ENCODE measurements at regions not wholly inside any gene's neighbourhood (a gene's known extent, or its start where the extent isn't known, plus 50 kb on each side); places are given as distances from the start of the nearest gene placed in this dataset.

DNA sequence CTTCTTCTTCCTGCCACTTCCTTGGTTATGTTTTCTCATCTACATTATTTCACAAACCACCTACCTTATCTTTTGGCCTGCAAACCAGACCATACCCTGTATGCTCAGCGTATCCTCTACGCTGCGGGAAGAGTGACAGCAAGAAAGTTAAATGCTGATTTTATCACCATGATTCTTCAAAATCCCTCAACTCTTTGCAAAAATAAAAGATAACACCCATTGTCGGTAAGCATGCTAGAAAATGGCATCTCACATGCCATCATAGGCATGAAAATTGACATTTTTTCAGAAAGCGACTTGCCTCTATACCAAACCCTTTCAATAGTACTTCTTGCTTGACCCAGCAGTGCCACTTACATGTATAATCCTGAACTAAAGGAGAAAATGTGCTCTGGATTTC is 102.0 kb downstream of the HPGD start:
- no peak overlapping the region for H4K91ac ChIP-seq (ENCODE audit: low read depth, low read length, poor library complexity)
- no peak for DNase-seq (ENCODE audit: low spot score)
- H3K27ac ChIP-seq (replicated peaks; ENCODE audit: low read length) = no peak overlapping the region
- H3K14ac ChIP-seq (ENCODE audit: low read length) = no peak overlapping the region
- H2AK5ac ChIP-seq (ENCODE audit: low read depth, low read length) = no peak overlapping the region
- no peak overlapping the region for H4K8ac ChIP-seq (ENCODE audit: low read depth, low read length)
- no peak overlapping the region for H3K4ac ChIP-seq (ENCODE audit: low read length)
- H3K9ac ChIP-seq (ENCODE audit: low read depth, low read length, poor library complexity) = no peak overlapping the region
- no peak overlapping the region for H3K23ac ChIP-seq (ENCODE audit: low read depth, low read length, poor library complexity)
- H3K4me2 ChIP-seq (ENCODE audit: insufficient read depth, low read length, poor library complexity, severe bottlenecking) = no peak overlapping the region
- WGBS, 2 donors (ENCODE audit: extremely low coverage in 2 of 2, insufficient read length in 2 of 2, insufficient replicate concordance in 1 of 2) = no CpG with 5 or more reads among the region's 5 CpGs
- no peaks in the 10 kb centered on the region for H3K9me3 ChIP-seq (replicated peaks in 1 of 2; ENCODE audit: control insufficient read depth in 2 of 2, insufficient read depth in 1 of 2, low read depth in 1 of 2, low read length in 2 of 2)
- no peaks in the 10 kb centered on the region for H3K4me1 ChIP-seq (ENCODE audit: control insufficient read depth in 2 of 2, insufficient read depth in 1 of 2, low read depth in 1 of 2, low read length in 2 of 2)
- H2BK12ac ChIP-seq (ENCODE audit: low read length) = no peak overlapping the region
- no peak overlapping the region for H2BK120ac ChIP-seq (ENCODE audit: low read depth, low read length)
- no peak overlapping the region for H2AFZ ChIP-seq (ENCODE audit: low read length)
- H3K4me3 ChIP-seq (ENCODE audit: low read length in 2 of 2) = no peak overlapping the region
- no peak overlapping the region for H2BK5ac ChIP-seq (ENCODE audit: low read length)
- no peaks in the 10 kb centered on the region for H3K79me1 ChIP-seq (ENCODE audit: low read depth, low read length)
- H3K27me3 ChIP-seq (ENCODE audit: control insufficient read depth in 3 of 3, insufficient read depth in 3 of 3, low read depth in 1 of 3, low read length in 3 of 3) = no peaks in the 10 kb centered on the region
- no peak overlapping the region for H3K18ac ChIP-seq (ENCODE audit: low read length)
- H3K36me3 ChIP-seq (replicated peaks in 1 of 2; ENCODE audit: control insufficient read depth in 2 of 2, insufficient read depth in 2 of 2, low read length in 2 of 2) = no peaks in the 10 kb centered on the region
- H2BK15ac ChIP-seq (ENCODE audit: low read length) = no peak overlapping the region

- no peaks in the 10 kb centered on the region for H3K27me3 ChIP-seq (ENCODE audit: control insufficient read depth in 3 of 3, insufficient read depth in 3 of 3, low read depth in 1 of 3, low read length in 3 of 3)
- DNase-seq (ENCODE audit: low spot score) = no peak
- no peak overlapping the region for H2BK5ac ChIP-seq (ENCODE audit: low read length)
- H2BK15ac ChIP-seq (ENCODE audit: low read length) = no peak overlapping the region
- no peak overlapping the region for H2AFZ ChIP-seq (ENCODE audit: low read length)
- H3K14ac ChIP-seq (ENCODE audit: low read length) = no peak overlapping the region
- no peak overlapping the region for H4K8ac ChIP-seq (ENCODE audit: low read depth, low read length)
- no peak overlapping the region for H3K4me3 ChIP-seq (ENCODE audit: low read length in 2 of 2)
- no peak overlapping the region for H2BK120ac ChIP-seq (ENCODE audit: low read depth, low read length)
- no peak overlapping the region for H3K27ac ChIP-seq (replicated peaks; ENCODE audit: low read length)
- H3K18ac ChIP-seq (ENCODE audit: low read length) = no peak overlapping the region
- no peaks in the 10 kb centered on the region for H3K4me1 ChIP-seq (ENCODE audit: control insufficient read depth in 2 of 2, insufficient read depth in 1 of 2, low read depth in 1 of 2, low read length in 2 of 2)
- H2BK12ac ChIP-seq (ENCODE audit: low read length) = no peak overlapping the region
- H3K36me3 ChIP-seq (replicated peaks in 1 of 2; ENCODE audit: control insufficient read depth in 2 of 2, insufficient read depth in 2 of 2, low read length in 2 of 2) = no peaks in the 10 kb centered on the region
- no peak overlapping the region for H2AK5ac ChIP-seq (ENCODE audit: low read depth, low read length)
- H4K91ac ChIP-seq (ENCODE audit: low read depth, low read length, poor library complexity) = no peak overlapping the region
- H3K4ac ChIP-seq (ENCODE audit: low read length) = no peak overlapping the region
- no peak overlapping the region for H3K9ac ChIP-seq (ENCODE audit: low read depth, low read length, poor library complexity)
- no peak overlapping the region for H3K23ac ChIP-seq (ENCODE audit: low read depth, low read length, poor library complexity)
- no peaks in the 10 kb centered on the region for H3K79me1 ChIP-seq (ENCODE audit: low read depth, low read length)
- no peak overlapping the region for H3K4me2 ChIP-seq (ENCODE audit: insufficient read depth, low read length, poor library complexity, severe bottlenecking)
- WGBS, 2 donors (ENCODE audit: extremely low coverage in 2 of 2, insufficient read length in 2 of 2, insufficient replicate concordance in 1 of 2) = no CpG with 5 or more reads among the region's 4 CpGs
- no peaks in the 10 kb centered on the region for H3K9me3 ChIP-seq (replicated peaks in 1 of 2; ENCODE audit: control insufficient read depth in 2 of 2, insufficient read depth in 1 of 2, low read depth in 1 of 2, low read length in 2 of 2)
Observed at GRCh38 chr4:174418640-174419212, 103.6 kb downstream of the HPGD start.

DNA sequence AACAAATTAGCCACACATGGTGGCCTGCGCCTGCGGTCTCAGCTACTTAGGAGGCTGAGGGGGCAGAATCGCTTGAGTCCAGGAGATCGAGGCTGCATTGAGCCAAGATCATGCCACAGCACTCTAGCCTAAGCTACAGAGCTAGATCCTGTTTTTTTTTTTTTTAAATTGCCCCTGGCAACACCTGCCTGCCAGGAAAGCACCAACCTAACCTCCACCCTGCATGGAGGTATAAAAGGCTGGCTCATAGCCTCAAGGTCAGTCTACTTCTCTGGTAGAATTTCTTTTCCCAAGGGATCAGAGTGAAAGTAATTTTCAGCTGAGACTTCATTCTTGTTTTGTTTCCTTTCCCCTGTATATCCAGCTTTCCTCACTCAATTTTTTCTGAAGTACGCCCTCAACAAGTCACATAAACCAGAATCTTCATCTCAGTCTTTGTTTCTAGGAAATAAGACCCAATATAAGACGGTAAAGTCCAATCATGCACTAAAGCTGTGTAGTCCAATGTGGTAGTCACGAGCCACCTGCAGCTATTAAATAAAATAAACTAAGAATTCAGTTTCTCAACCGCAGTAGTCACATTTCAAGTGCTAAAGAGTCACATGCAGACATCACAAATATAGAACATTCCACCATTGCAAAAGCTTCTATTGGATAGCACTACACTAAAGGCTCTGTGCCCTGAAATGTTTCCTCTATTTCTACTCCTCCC is 113.3 kb downstream of the HPGD start:
- Histone ChIP-seq H3K23ac (ENCODE audit: low read depth, low read length, poor library complexity) (no peak overlapping the region), H3K4me2 (ENCODE audit: insufficient read depth, low read length, poor library complexity, severe bottlenecking) (no peak overlapping the region), H4K8ac (ENCODE audit: low read depth, low read length) (no peak overlapping the region), H2AFZ (ENCODE audit: low read length) (no peak overlapping the region), H3K9ac (ENCODE audit: low read depth, low read length, poor library complexity) (no peak overlapping the region), H3K36me3 (replicated peaks in 1 of 2; ENCODE audit: control insufficient read depth in 2 of 2, insufficient read depth in 2 of 2, low read length in 2 of 2) (no peaks in the 10 kb centered on the region), H3K4ac (ENCODE audit: low read length) (no peak overlapping the region), H4K91ac (ENCODE audit: low read depth, low read length, poor library complexity) (no peak overlapping the region), H3K18ac (ENCODE audit: low read length) (no peak overlapping the region), H3K79me1 (ENCODE audit: low read depth, low read length) (no peaks in the 10 kb centered on the region), H2AK5ac (ENCODE audit: low read depth, low read length) (no peak overlapping the region), H2BK12ac (ENCODE audit: low read length) (no peak overlapping the region), H2BK15ac (ENCODE audit: low read length) (no peak overlapping the region), H3K14ac (ENCODE audit: low read length) (no peak overlapping the region), H3K27ac (replicated peaks; ENCODE audit: low read length) (no peak overlapping the region), H3K4me1 (ENCODE audit: control insufficient read depth in 2 of 2, insufficient read depth in 1 of 2, low read depth in 1 of 2, low read length in 2 of 2) (no peaks in the 10 kb centered on the region), H3K9me3 (replicated peaks in 1 of 2; ENCODE audit: control insufficient read depth in 2 of 2, insufficient read depth in 1 of 2, low read depth in 1 of 2, low read length in 2 of 2) (no peaks in the 10 kb centered on the region), H2BK120ac (ENCODE audit: low read depth, low read length) (no peak overlapping the region), H3K27me3 (ENCODE audit: control insufficient read depth in 3 of 3, insufficient read depth in 3 of 3, low read depth in 1 of 3, low read length in 3 of 3) (no peaks in the 10 kb centered on the region), H3K4me3 (ENCODE audit: low read length in 2 of 2) (no peak overlapping the region), H2BK5ac (ENCODE audit: low read length) (no peak overlapping the region)
- no peak for DNase-seq (ENCODE audit: low spot score)
- WGBS, 2 donors (ENCODE audit: extremely low coverage in 2 of 2, insufficient read length in 2 of 2, insufficient replicate concordance in 1 of 2) = no CpG with 5 or more reads among the region's 8 CpGs

GRCh38 chr4:174406383-174406782 is 115.9 kb downstream of the HPGD start:
- no peak overlapping the region for H3K18ac ChIP-seq (ENCODE audit: low read length)
- no peak overlapping the region for H4K8ac ChIP-seq (ENCODE audit: low read depth, low read length)
- H2BK5ac ChIP-seq (ENCODE audit: low read length) = no peak overlapping the region
- H2AK5ac ChIP-seq (ENCODE audit: low read depth, low read length) = no peak overlapping the region
- no peak overlapping the region for H3K4ac ChIP-seq (ENCODE audit: low read length)
- no peak overlapping the region for H4K91ac ChIP-seq (ENCODE audit: low read depth, low read length, poor library complexity)
- no peaks in the 10 kb centered on the region for H3K9me3 ChIP-seq (replicated peaks in 1 of 2; ENCODE audit: control insufficient read depth in 2 of 2, insufficient read depth in 1 of 2, low read depth in 1 of 2, low read length in 2 of 2)
- WGBS, 2 donors (ENCODE audit: extremely low coverage in 2 of 2, insufficient read length in 2 of 2, insufficient replicate concordance in 1 of 2) = no CpG with 5 or more reads among the region's 3 CpGs
- peaks cover 0 to 5% of the 10 kb centered on the region in 2 donors for H3K4me1 ChIP-seq (ENCODE audit: control insufficient read depth in 2 of 2, insufficient read depth in 1 of 2, low read depth in 1 of 2, low read length in 2 of 2)
- no peak overlapping the region for H3K23ac ChIP-seq (ENCODE audit: low read depth, low read length, poor library complexity)
- no peak for DNase-seq (ENCODE audit: low spot score)
- H3K36me3 ChIP-seq (replicated peaks in 1 of 2; ENCODE audit: control insufficient read depth in 2 of 2, insufficient read depth in 2 of 2, low read length in 2 of 2) = no peaks in the 10 kb centered on the region
- H2BK15ac ChIP-seq (ENCODE audit: low read length) = no peak overlapping the region
- no peak overlapping the region for H3K14ac ChIP-seq (ENCODE audit: low read length)
- no peak overlapping the region for H2BK120ac ChIP-seq (ENCODE audit: low read depth, low read length)
- no peak overlapping the region for H3K4me2 ChIP-seq (ENCODE audit: insufficient read depth, low read length, poor library complexity, severe bottlenecking)
- H3K27me3 ChIP-seq (ENCODE audit: control insufficient read depth in 3 of 3, insufficient read depth in 3 of 3, low read depth in 1 of 3, low read length in 3 of 3) = no peaks in the 10 kb centered on the region
- no peaks in the 10 kb centered on the region for H3K79me1 ChIP-seq (ENCODE audit: low read depth, low read length)
- no peak overlapping the region for H3K4me3 ChIP-seq (ENCODE audit: low read length in 2 of 2)
- H3K27ac ChIP-seq (replicated peaks; ENCODE audit: low read length) = no peak overlapping the region
- no peak overlapping the region for H2BK12ac ChIP-seq (ENCODE audit: low read length)
- no peak overlapping the region for H3K9ac ChIP-seq (ENCODE audit: low read depth, low read length, poor library complexity)
- H2AFZ ChIP-seq (ENCODE audit: low read length) = no peak overlapping the region
